Fibroblast of skin of abdomen (primary cell): ENCODE measurements at regions not wholly inside any gene's neighbourhood (a gene's known extent, or its start where the extent isn't known, plus 50 kb on each side); places are given as distances from the start of the nearest gene placed in this dataset.

Experiments
- DNase-seq: peaks from one replicate; pipeline ENCODE4 v3.0.0-alpha.2; 2013

DNA sequence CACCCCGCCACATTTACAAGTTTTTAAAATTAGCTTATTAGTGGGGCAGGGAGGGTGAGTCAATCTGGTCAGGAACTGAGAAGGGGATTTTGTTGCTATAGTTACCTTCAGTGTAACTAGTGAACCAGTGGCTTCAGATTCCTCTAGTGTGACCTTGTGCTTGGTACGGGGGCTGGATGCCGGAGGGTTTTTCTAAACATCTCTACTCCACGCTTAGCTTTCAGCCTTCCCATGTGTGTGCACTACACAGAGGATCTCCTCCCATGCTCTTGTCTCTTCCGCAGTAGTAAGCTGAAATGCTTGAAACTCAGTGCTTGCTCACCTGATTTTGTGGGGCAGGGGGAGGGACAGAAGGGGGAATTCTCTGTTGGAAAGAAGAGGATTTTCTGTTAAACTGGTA lies 67.9 kb upstream of the AKAP13 start:
- peak; percentile 36 for DNase-seq

DNA sequence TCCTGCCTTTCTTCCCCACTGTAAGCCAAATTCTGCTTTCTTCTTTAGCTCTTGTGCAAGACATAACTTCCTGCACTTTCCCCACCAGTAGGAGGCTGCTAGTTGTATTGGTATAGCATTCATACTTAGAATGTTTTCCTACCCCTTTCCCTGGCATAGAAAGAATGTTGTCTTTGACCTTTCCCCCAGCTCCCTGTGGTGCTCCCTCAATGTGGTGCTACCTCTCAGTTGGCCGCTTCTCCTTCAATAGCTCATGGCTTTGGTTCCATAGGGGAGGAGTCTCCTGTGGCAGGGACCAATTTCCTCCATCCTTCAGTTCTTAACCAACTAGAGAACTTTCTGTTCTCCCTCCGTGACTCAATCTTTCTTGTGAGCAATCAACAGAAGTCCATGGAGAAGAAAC lies 67.5 kb upstream of the AKAP13 start:
- peak; percentile 35 for DNase-seq

DNA sequence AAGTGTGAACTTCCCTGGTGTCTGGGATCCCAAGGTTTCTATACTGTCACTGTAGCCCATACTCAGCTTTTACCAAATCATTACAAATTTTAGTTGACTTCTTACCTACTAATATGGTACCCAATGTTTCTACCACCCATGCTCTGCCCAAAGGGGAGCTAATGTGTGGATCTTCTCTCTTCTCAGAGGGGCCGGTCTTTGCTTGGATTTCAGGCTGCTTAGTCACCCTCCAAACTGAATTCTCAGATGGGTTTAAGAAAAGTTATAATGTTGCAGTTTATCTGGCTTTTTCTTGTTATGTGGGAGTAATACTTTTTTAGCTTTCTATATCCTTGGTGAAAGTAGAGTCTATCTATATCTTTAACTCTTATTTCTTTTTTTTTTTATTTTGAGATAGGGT lies 67.1 kb upstream of the AKAP13 start:
- peak; percentile 28 for DNase-seq

DNA sequence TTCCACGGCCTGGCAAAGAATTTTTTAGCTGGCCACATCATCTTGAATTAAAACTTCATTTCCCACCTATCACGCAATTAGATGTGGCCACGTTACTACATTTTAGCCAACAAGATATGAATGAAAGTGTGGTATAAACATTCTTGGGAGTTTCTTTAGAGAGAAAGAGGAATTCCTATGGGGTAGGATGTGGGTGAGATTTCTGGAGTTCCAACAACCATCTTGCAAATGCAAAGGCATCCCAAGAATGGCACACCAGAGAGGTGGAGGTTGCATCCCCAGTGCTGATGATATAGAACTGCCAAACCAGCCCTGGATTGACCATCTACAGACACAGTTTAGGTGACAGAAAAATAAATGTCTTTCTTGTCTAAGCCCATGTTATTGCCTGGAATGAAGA lies 66.3 kb upstream of the AKAP13 start:
- peak; percentile 66 for DNase-seq

DNA sequence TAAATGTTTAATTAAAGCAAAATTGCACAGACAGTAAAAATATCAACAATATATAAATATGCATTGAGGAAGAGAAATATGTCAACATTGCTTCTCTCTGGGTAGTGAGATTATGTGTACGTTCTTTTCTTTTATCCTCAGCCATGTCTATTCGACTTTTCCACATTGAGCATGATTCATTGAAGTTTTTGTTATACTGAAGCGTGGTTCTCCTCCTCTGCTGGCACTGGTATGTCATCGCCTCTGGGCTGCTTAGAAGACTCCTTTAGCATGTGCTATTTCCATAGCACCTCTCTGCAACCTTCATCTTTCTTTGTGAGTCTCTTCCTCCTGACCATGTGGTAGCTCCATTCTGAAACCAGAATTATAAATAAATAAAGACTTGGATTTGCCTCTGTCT lies 65.8 kb upstream of the AKAP13 start:
- peak; percentile 40 for DNase-seq

DNA sequence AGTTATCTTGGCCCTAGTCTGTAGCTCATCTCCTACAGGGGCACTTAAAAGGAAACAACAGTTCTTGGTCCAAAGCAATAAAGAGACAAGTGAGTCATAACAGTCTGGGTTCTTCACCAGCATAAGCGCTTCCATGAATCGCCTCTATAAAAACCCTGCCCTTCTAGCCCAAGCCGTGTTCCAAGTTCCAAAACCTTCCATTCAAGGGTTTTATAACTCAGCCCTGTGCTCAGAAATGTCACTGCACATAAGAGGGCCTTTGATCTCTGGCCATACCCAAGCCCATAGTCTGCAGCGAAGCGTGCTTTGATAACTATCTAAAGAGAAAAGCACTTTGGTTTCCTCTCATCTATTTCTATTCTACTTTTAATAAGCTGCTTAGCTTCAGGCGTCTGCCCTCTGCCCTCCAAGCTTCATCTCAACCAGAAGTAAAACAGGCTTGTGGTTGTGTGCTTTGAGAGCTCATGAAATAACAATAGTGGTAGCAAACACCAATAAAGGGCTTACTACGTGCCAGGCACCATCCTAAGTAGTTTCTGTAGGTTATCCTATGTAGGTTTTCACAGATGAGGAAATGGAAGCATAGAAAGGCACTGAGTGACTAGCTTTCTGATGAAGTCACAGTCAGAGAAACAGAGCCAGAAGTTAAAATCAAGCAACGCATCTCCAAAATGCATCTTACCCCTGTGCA lies 64.0 kb upstream of the AKAP13 start:
- peak; percentile 44 for DNase-seq

DNA sequence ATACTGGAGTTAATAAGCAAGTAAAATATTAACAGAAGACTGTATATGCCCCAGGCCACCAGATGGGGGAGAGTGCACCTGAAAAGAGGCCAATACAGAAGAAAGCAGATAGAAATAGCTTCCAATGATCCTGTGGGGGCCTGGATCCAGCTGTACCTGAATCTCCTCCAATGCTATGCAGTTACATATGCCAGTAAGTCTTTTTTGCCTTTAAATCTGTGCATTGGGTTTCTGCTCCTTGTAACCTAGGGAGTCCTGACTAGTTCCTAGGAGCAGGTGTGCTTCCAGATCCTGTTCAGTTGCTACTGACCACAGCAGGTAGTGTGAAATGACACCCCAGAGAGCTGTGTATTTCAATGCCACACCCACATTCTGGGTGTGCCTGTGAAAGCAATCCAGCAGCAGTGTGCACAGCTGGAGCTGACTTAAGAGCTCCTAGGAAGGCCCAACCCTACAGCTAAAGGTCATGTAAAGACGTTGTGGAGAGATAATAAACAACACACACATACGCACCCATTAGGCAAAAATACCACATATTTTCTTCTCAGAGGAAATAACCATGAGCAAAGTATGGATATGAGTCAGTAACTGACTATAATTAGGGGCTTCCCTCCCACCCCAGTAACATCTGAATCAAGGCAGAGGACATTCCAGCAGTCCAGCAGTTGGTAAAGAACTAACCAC lies 62.2 kb upstream of the AKAP13 start:
- peak; percentile 92 for DNase-seq

DNA sequence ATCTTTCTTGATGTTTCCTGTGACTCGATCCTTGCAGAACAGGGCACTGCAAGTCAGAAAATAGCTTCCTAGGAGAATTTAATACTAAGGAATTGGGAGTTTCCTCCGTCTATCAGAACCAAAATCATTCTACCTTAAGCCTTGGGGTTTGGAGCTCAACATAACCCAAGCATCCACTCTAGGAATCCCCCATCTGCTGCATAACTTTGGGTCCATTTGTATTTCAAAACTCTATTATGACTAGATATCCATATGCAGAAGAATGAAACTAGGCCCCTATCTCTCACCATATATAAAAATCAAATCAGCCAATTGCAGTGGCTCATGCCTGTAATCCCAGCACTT lies 61.7 kb upstream of the AKAP13 start:
- no peak for DNase-seq

DNA sequence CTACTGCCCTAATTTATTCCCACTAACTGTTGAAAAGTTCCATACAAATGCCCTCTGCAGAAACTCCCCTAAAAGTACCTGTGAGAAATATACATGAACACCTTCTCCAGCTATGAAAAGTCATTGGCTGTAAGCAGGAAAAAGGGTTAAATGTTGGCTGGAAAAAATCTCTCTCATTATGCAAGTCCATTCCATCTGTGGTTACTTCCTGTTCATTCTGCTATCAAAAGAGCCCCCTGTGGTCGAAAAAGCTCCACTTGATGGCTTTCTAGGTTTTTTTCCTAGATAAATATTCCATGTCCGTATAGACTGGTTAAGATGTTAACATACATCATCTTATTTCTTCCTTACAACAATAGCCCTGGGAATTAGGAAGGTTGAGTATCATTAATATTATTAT lies 56.2 kb upstream of the AKAP13 start:
- DNase-seq, result no peak

DNA sequence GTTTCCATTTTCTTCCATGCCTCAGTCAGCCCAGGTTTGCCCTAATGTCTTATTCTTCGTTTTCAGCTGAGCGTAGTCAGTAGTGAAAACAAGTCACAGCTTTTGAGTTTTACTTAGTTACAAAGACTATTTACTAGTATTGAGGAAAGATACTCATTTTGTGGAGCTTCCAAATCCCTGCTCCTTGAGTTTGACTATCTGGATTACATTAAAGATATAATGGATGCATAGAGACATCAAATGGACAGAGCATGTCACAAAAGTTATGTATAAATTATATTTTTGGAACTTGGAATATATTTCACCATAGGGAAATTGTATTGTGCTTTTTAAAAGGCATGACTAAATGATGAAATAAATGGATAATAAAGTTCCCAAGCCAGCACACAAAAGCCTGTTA lies 54.6 kb upstream of the AKAP13 start:
- DNase-seq, result no peak

DNA sequence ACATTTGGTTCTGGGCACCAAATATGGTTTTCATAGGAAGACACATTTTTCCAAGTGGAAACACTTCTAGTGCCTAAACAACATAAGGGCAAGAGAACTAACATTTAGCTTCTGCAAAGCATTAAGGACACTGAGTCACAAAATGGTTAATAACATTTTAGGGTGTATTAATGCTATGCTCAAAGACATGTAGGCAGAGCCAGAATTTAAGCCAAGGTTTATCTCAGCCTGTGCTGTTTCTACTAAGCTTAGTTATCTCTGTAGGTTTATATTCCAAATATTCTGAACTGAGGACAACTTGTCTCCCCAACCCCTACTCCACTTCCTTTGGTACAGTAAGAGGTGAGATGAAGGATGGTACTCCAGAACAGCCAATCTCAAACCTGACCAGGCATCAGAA lies 54.1 kb upstream of the AKAP13 start:
- no peak for DNase-seq

DNA sequence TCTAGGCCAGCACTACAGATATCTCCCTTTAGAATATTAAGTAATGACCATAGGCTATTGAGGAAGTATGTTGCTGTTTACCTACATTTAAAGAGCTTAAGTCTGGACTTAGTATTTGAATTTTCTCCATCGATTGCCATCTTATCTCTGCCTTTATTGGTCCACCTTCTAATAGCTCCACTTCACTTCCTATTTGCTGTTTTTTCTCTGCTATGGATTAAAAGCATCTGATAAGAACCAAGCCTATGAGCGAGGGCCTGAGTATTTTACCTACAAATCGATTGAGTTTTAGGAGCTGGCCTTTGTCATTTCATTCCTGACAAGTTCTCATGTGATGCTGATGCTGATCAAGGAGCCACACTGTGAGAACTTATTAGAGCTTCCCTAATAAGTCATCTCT lies 52.6 kb upstream of the AKAP13 start:
- DNase-seq, result no peak

DNA sequence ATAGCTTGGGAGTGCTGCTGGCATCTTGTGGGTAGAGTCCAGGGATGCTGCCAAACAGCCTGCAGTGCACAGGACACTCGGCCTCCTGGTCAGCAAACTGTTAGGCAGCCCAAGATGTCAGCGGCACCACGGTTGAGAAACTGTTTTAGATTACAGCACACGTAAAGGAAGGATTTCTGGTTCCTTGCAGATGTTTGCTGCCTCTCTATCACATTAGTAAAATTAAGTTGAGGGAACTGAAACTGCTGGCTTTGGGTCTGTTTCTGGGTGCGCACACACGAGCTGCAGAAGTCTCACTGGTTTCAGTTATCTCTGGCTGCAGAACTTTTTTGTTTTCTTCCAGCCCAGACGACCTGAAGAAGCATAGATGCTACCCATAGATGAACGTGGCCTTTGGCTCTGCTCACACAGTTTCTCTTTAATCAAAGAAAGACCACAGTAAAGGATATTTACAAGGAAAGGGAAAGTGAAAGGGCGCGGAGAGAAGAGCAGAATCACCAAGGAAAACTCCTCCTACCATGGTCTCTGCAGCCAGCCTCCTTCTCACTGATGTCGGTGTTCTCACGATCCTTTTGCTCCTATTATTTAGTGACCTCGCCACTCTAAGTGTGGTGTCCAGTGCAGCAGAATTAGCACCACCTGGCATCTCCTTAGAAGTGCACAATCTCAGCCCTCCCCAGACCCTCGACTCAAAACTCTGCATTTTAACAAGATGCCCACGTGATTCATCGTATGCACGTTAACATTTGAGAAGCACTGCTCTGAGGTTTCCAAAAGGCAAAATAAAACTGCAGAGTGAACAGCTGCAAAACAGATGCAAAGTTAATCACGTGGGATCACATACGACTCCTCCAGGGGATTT lies 50.6 kb upstream of the AKAP13 start:
- peak; percentile 75 for DNase-seq
